OCI-LY7 (cell line): ENCODE measurements at regions not wholly inside any gene's neighbourhood (a gene's known extent, or its start where the extent isn't known, plus 50 kb on each side); places are given as distances from the start of the nearest gene placed in this dataset.

Experiments used
- EZH2phosphoT487 ChIP-seq: fragments of 200-600 bp; sonication (generic); IDR thresholded peaks from 2 replicates; pipeline ENCODE4 v1.6.1; 2018; ENCODE audit warnings: low read depth, borderline replicate concordance, mild to moderate bottlenecking, mixed run types, antibody characterized with exemption, low read length, moderate library complexity, mixed read lengths
- TF ChIP-seq, protein P1 (sequence below): fragments of 200-600 bp; sonication (generic); conservative IDR thresholded peaks from 2 replicates; pipeline ENCODE4 v1.5.1; 2014; ENCODE audit warnings: mild to moderate bottlenecking, antibody characterized with exemption, low read length, moderate library complexity, mixed read lengths

DNA sequence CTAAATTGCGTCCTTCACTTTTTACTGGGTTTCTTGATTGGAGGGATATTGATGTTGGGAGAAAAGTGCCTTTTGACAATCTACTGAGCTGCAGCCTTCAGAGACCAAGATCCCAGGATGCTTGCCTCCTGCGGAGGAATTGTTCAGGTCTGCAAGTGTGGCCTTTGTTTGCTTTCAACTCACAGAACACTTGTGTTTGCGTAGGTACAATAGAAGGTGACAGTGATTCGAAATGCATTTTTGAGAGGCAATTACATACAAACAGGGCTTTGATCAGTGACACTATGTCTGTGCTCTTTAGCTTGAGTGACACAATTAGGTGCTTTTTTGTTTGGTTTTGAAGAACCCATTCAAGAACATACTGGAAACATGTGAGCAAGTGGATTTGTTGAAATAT, 600.6 kb downstream of the QKI start:
- TF ChIP-seq, protein P1, sequence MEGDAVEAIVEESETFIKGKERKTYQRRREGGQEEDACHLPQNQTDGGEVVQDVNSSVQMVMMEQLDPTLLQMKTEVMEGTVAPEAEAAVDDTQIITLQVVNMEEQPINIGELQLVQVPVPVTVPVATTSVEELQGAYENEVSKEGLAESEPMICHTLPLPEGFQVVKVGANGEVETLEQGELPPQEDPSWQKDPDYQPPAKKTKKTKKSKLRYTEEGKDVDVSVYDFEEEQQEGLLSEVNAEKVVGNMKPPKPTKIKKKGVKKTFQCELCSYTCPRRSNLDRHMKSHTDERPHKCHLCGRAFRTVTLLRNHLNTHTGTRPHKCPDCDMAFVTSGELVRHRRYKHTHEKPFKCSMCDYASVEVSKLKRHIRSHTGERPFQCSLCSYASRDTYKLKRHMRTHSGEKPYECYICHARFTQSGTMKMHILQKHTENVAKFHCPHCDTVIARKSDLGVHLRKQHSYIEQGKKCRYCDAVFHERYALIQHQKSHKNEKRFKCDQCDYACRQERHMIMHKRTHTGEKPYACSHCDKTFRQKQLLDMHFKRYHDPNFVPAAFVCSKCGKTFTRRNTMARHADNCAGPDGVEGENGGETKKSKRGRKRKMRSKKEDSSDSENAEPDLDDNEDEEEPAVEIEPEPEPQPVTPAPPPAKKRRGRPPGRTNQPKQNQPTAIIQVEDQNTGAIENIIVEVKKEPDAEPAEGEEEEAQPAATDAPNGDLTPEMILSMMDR: no peak
- no peak for TF ChIP-seq EZH2phosphoT487
